Activated CD8-positive, alpha-beta T cell treated with anti-CD3 and anti-CD28 coated beads, Interleukin-2, amount 10 ng/mL, durations not matched to agents 7 days and 5 days (primary cell): ENCODE measurements at regions not wholly inside any gene's neighbourhood (a gene's known extent, or its start where the extent isn't known, plus 50 kb on each side); places are given as distances from the start of the nearest gene placed in this dataset.

Source experiments
- ATAC-seq: fragments of 150-1000 bp; cut with Tn5 transposase; one replicate; pipeline ENCODE4 v1.10.0; 2021; ENCODE audit warnings: moderate library complexity
- CTCF ChIA-PET: fragments of 350-600 bp; sonication (Branson Sonifier 250); formaldehyde crosslinking; loops from one replicate; lab custom pipeline; 2021; ENCODE audit warnings: antibody characterized with exemption; lab: Charles Lee
- POLR2A ChIA-PET: fragments of 350-600 bp; sonication (Branson Sonifier 250); formaldehyde crosslinking; loops from one replicate; lab custom pipeline; 2021; ENCODE audit warnings: antibody characterized with exemption; lab: Charles Lee
- DNase-seq: peaks from one replicate; pipeline ENCODE4 v3.0.0-alpha.2; 2020
- H3K27ac Mint-ChIP-seq: one replicate; pipeline ENCODE4 v1.8.0; 2021; ENCODE audit warnings: mild to moderate bottlenecking, mixed read lengths
- H3K27me3 Mint-ChIP-seq: one replicate; pipeline ENCODE4 v1.8.0; 2021; ENCODE audit warnings: low read depth, mixed read lengths
- H3K36me3 Mint-ChIP-seq: one replicate; pipeline ENCODE4 v1.8.0; 2021; ENCODE audit warnings: low read depth, mixed read lengths
- H3K4me1 Mint-ChIP-seq: one replicate; pipeline ENCODE4 v1.8.0; 2021; ENCODE audit warnings: low read depth, mixed read lengths
- H3K4me3 Mint-ChIP-seq: one replicate; pipeline ENCODE4 v1.8.0; 2021; ENCODE audit warnings: mild to moderate bottlenecking, mixed read lengths
- H3K9me3 Mint-ChIP-seq: one replicate; pipeline ENCODE4 v1.8.0; 2022; ENCODE audit warnings: mixed read lengths; ENCODE audit not compliant: insufficient read depth

GRCh38 chr2:16194530-16194929 is 254.2 kb downstream of the MYCN start:
- Mint-ChIP-seq H3K36me3 (no peaks in the 10 kb centered on the region), H3K27ac (no peak overlapping the region), H3K27me3 (no peaks in the 10 kb centered on the region), H3K9me3 (no peaks in the 10 kb centered on the region), H3K4me3 (no peak overlapping the region), H3K4me1 (no peaks in the 10 kb centered on the region)
- DNase-seq (no peak), ATAC-seq (no peak)
- ChIA-PET POLR2A (no interaction called here), CTCF (no interaction called here)

- Mint-ChIP-seq H3K4me3 (no peak overlapping the region), H3K9me3 (no peaks in the 10 kb centered on the region), H3K36me3 (no peaks in the 10 kb centered on the region), H3K4me1 (no peaks in the 10 kb centered on the region), H3K27ac (no peak overlapping the region), H3K27me3 (no peaks in the 10 kb centered on the region)
- POLR2A ChIA-PET = no interaction called here
- DNase-seq = no peak
- no peak for ATAC-seq
- CTCF ChIA-PET = no interaction called here
Measured at GRCh38 chr2:16194096-16194390, 253.7 kb downstream of the MYCN start.

GRCh38 chr2:16192416-16193216 is 252.3 kb downstream of the MYCN start:
- Mint-ChIP-seq H3K27ac (no peak overlapping the region), H3K4me3 (no peak overlapping the region), H3K27me3 (no peaks in the 10 kb centered on the region), H3K9me3 (no peaks in the 10 kb centered on the region), H3K36me3 (no peaks in the 10 kb centered on the region), H3K4me1 (no peaks in the 10 kb centered on the region)
- ChIA-PET CTCF (no interaction called here), POLR2A (no interaction called here)
- DNase-seq (no peak), ATAC-seq (no peak)

GRCh38 chr2:16191431-16192200 is 251.3 kb downstream of the MYCN start:
- Mint-ChIP-seq H3K27ac (no peak overlapping the region), H3K9me3 (no peaks in the 10 kb centered on the region), H3K27me3 (no peaks in the 10 kb centered on the region), H3K4me1 (no peaks in the 10 kb centered on the region), H3K36me3 (no peaks in the 10 kb centered on the region), H3K4me3 (no peak overlapping the region)
- DNase-seq = no peak
- ATAC-seq = no peak
- POLR2A ChIA-PET = no interaction called here
- CTCF ChIA-PET = no interaction called here

- Mint-ChIP-seq H3K27me3 (no peaks in the 10 kb centered on the region), H3K4me1 (no peaks in the 10 kb centered on the region), H3K9me3 (no peaks in the 10 kb centered on the region), H3K4me3 (no peak overlapping the region), H3K36me3 (no peaks in the 10 kb centered on the region), H3K27ac (no peak overlapping the region)
- DNase-seq = no peak
- ATAC-seq = no peak
- POLR2A ChIA-PET = no interaction called here
- CTCF ChIA-PET = no interaction called here
Measured at GRCh38 chr2:16190446-16191270, 250.3 kb downstream of the MYCN start.

- Mint-ChIP-seq H3K4me3 (no peak overlapping the region), H3K36me3 (no peaks in the 10 kb centered on the region), H3K9me3 (no peaks in the 10 kb centered on the region), H3K27ac (no peak overlapping the region), H3K27me3 (no peaks in the 10 kb centered on the region), H3K4me1 (no peaks in the 10 kb centered on the region)
- ChIA-PET CTCF (no interaction called here), POLR2A (no interaction called here)
- ATAC-seq (no peak), DNase-seq (no peak)
Measured at GRCh38 chr2:16189836-16190160, 249.4 kb downstream of the MYCN start.

GRCh38 chr2:16189029-16189835 is 248.9 kb downstream of the MYCN start:
- Mint-ChIP-seq H3K27ac (no peak overlapping the region), H3K4me3 (no peak overlapping the region), H3K27me3 (no peaks in the 10 kb centered on the region), H3K9me3 (no peaks in the 10 kb centered on the region), H3K36me3 (no peaks in the 10 kb centered on the region), H3K4me1 (no peaks in the 10 kb centered on the region)
- ChIA-PET POLR2A (no interaction called here), CTCF (no interaction called here)
- DNase-seq (no peak), ATAC-seq (no peak)

GRCh38 chr2:16188261-16188890 is 248.0 kb downstream of the MYCN start:
- H3K4me1 Mint-ChIP-seq = no peaks in the 10 kb centered on the region
- H3K9me3 Mint-ChIP-seq = no peaks in the 10 kb centered on the region
- POLR2A ChIA-PET = no interaction called here
- H3K4me3 Mint-ChIP-seq = no peak overlapping the region
- CTCF ChIA-PET = no interaction called here
- no peaks in the 10 kb centered on the region for H3K36me3 Mint-ChIP-seq
- DNase-seq = no peak
- H3K27me3 Mint-ChIP-seq = no peaks in the 10 kb centered on the region
- no peak overlapping the region for H3K27ac Mint-ChIP-seq
- no peak for ATAC-seq

- no peak overlapping the region for H3K4me3 Mint-ChIP-seq
- no peaks in the 10 kb centered on the region for H3K4me1 Mint-ChIP-seq
- ChIA-PET POLR2A (no interaction called here), CTCF (no interaction called here)
- H3K36me3 Mint-ChIP-seq = no peaks in the 10 kb centered on the region
- H3K9me3 Mint-ChIP-seq = no peaks in the 10 kb centered on the region
- no peaks in the 10 kb centered on the region for H3K27me3 Mint-ChIP-seq
- ATAC-seq (no peak), DNase-seq (no peak)
- no peak overlapping the region for H3K27ac Mint-ChIP-seq
Measured at GRCh38 chr2:16187482-16187817, 247.1 kb downstream of the MYCN start.

GRCh38 chr2:16186661-16187481 is 246.5 kb downstream of the MYCN start:
- ChIA-PET CTCF (no interaction called here), POLR2A (no interaction called here)
- no peak overlapping the region for H3K4me3 Mint-ChIP-seq
- no peaks in the 10 kb centered on the region for H3K4me1 Mint-ChIP-seq
- H3K27ac Mint-ChIP-seq = no peak overlapping the region
- no peak for ATAC-seq
- no peaks in the 10 kb centered on the region for H3K36me3 Mint-ChIP-seq
- H3K27me3 Mint-ChIP-seq = no peaks in the 10 kb centered on the region
- no peaks in the 10 kb centered on the region for H3K9me3 Mint-ChIP-seq
- DNase-seq = no peak

- Mint-ChIP-seq H3K27me3 (no peaks in the 10 kb centered on the region), H3K9me3 (no peaks in the 10 kb centered on the region), H3K4me1 (no peaks in the 10 kb centered on the region), H3K36me3 (no peaks in the 10 kb centered on the region), H3K27ac (no peak overlapping the region), H3K4me3 (no peak overlapping the region)
- CTCF ChIA-PET = no interaction called here
- POLR2A ChIA-PET = no interaction called here
- ATAC-seq (no peak), DNase-seq (no peak)
Measured at GRCh38 chr2:16185801-16186272, 245.5 kb downstream of the MYCN start.
